Stimulated activated CD4-positive, alpha-beta T cell treated with anti-CD3 and anti-CD28 coated beads, Interleukin-15, amount 100 ng/mL, for 24 hours (primary cell): ENCODE measurements at regions not wholly inside any gene's neighbourhood (a gene's known extent, or its start where the extent isn't known, plus 50 kb on each side); places are given as distances from the start of the nearest gene placed in this dataset.

Experiments
- DNase-seq: peaks from one replicate; pipeline ENCODE4 v3.0.0-alpha.2; 2020

- no peak for DNase-seq
Measured at GRCh38 chr6:164546263-164546662, 763.1 kb downstream of the C6orf118 start.

DNA sequence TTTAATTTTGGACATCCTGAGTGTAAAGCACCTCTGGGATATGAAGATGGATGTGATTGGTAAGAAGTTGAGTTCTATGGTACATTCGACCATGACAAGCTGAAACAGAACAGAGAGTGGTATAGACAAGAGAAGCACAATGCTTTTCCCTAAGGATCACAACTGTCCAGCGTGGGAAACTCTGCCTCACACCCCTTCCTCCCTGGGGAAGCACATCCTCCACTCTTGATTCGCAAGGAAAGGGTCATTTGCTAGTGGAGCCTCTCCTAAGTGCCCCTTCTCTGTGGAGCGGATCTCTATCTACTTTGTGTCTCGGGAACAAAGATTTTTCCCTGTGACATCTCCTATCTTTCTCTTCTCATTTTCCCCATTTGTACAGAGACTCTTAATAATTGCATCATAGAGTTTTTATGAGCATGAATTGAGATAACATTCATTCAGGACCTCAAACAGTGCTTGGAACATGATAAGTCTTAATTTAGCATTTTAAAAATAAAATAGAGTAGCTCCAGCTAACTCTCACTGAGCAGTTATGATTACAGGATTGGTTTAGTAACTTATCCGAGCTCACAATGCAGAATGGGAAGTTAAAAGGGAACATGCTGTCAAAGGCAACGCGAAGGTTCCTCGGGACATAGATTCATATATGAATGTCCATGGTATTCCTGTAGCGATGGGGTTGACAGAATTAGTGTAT lies 775.2 kb downstream of the C6orf118 start:
- DNase-seq: no peak

- no peak for DNase-seq
Measured at GRCh38 chr6:164533045-164533362, 776.4 kb downstream of the C6orf118 start.

- no peak for DNase-seq
Measured at GRCh38 chr6:164532198-164533044, 777.0 kb downstream of the C6orf118 start.

DNA sequence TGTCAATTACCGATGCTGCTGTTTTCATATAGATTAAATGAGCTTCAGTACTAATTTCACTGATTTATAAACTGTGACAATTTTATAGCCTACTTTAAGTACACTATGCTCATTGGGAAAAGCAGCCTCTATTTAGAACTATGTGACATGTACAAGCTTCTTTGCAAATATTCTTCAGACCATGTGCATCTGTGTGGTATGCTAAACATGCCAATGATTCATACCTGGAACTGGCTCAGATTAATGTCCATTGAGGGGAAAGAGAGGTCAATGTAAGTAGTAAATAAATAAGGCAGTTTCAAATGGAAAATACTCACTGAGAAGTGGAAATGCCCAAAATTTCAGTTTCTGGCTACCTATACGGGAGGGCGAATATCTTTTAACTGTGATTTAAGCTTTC lies 777.7 kb downstream of the C6orf118 start:
- DNase-seq: no peak

DNA sequence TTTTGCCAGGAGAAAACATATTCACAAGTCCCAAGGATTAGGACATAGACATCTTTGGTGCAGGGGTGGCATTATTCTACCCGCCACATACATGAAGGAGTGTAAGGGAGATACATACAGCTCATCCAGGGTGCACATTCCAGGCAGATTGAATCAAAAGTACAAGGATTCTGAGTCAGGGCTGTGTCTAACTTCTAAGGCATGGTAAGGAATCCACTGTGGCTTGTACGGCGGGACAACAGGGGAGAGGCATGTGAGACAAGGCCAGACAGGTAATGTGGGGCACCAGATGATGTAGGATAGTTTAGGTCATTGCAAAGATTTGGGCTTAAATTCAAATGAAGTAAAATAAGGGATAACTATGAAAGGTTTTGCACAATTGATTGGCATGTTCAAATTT lies 780.9 kb downstream of the C6orf118 start:
- no peak for DNase-seq

GRCh38 chr6:164523087-164523654 lies 786.2 kb downstream of the C6orf118 start:
- DNase-seq: no peak

DNA sequence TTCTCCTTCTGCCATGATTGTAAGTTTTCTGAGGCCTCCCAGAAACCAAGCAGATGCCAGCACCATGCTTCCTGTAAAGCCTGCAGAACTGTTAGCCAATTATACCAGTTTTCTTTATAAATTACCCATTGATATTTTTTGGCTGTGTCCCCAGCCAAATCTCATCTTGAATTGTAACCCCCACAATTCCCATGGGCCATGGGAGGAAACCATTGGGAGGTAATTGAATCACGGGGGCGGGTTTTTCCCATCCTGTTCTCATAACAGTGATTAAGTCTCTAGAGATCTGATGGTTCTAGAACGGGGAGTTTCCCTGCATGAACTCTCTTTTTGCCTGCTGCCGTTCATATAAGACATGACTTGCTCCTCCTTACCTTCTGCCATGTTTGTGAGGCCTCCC lies 788.5 kb downstream of the C6orf118 start:
- no peak for DNase-seq

DNA sequence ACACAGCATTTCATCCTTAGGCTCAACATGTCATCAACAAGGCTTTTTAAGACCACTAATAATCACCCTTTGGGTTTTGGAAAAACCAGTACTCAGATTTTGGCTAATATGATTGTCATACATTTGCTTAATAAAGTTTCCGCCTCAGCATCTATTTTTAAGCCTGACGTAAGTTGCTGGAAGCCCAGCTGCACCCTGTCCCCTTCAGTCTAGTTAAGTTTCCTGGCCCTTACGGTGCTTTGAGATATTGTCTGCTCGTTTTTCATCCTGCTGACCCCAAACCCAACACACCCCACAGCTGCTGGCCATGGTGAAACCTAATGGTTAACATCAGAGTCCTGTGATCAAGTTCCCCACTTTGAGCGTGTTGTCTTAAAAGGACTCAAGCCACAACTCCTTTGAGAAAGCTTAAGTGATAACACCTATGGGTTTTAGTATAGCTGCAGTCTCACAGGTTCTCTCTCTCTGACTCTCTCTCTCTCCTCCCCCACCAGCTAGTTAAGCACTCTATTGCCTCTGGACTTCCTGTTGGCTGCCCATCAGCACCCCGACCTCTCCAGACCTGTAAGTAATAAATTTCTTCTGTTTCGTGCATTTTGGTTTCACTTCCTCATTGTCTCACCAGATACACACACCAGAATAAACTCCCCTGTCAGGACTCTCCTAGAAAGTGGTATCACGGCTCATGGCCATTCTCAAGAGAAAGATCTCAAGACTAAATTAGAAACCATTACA lies 802.0 kb downstream of the C6orf118 start:
- no peak for DNase-seq

DNA sequence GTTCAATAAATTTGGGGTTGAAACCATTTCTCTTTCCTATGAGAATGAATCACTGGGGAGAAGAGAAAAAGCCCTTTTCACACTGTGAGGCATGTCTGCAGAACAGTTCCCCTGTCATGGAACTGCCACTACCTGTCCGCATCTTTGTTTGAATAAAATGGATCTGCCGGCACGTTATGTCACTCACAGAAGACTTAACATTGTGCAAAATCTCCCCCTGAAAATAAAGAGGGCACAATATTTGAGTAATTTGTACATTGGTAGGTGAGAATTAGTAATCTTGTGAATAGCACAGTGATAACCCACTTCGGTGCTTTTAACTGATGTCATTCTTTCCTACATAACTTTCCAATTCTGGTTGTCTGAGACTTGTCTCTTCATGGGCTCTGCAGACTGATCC lies 804.0 kb downstream of the C6orf118 start:
- no peak for DNase-seq

DNA sequence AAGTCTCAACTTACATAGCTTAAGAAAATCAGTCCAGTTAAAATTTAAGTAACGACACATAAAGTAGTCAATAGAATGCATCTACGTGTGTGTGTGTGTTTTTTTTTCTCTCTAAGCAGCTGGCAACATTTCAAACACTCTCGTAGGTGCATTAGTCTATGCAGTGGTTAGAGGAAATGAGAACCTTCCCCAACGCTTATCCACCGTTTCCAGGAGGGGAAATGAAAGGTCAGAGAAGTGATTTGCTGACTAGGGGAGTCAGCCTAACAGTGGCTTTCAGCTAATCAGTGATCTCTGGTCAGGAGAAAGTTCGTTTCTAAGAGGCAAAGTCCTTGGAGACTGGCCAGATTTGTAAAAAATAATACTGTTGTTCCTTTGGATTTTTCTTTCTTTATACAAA lies 806.6 kb downstream of the C6orf118 start:
- no peak for DNase-seq

DNA sequence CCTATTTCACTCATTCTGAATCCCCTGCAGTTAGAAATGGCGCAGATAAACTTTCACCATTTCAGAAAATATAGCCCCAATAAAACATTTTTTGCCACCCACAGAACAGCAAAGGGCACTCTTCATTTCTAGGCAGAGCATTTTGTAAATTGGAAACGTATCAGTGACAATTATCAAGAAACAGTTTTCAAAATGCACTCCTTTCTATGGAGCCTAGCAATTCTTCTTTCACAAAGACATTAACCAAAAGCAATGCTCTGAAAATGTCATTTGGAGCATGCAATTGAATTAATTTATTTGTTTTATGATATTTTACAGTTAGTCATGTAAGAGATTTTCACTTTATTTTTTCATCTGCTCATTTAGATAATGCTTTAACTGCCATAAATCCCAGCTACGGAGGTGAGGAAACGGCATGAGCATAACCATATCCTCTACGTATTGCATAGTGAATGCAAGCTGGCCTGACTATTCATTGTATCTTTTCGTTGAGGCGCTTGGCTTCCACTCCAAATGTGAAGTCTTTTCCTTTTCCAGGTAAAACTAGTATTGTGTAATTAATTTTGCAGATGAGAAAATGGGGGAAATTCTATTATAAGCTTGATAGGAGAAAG lies 813.4 kb downstream of the C6orf118 start:
- no peak for DNase-seq

DNA sequence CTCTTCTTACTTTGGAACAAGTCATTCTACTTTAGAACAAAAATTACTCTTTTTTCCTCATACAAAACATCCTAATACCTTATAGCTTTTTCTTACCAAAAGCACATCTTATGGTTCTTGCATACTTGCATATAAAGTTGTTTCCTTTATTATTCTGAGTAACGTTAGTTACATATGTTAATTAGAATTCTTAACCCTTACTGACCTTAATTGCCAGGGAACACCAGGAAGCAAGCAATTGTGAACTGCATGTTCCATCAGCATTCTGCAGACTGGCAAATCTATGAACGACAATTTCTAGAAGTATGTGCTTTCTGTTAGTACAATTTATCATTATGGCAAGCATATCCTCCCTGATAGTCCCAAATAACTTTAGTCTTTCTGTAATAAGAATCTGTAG lies 831.0 kb downstream of the C6orf118 start:
- DNase-seq: no peak

DNA sequence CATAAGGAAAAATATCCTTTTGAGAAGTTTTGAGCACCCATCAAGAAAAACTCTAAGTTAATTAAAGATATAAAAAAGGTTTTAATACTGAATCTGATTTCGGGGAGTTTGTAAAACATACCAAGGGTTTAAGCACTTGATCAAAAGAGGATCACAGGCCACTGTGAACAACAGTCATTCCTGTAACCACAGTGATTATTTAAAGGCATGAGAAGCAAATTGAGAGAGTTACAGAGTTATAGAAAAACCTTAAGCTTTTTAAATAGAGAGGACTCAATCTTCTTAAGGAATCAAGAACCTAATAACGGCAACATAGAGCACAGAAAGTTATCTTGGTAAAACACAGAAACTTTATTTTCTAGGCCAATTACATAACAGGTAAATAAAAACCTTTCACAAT lies 831.6 kb downstream of the C6orf118 start:
- no peak for DNase-seq

DNA sequence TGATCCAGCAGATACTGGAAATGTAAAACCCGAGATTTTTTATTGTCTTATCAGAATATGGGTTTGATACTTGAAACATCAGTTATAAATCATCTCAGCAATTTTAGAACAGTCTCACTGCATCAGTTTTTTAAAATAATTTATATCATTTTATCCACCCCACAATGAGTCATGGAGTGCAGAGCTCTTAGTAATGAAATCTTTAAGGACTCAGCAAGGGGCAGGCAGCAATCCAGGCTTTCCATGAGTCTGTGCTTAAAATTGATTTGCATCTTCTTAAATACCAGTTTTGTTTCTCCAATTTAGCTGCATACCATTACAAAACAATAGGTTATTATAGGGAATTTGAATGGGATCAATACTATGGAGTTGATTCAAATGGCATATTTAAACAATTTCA lies 832.3 kb downstream of the C6orf118 start:
- no peak for DNase-seq

DNA sequence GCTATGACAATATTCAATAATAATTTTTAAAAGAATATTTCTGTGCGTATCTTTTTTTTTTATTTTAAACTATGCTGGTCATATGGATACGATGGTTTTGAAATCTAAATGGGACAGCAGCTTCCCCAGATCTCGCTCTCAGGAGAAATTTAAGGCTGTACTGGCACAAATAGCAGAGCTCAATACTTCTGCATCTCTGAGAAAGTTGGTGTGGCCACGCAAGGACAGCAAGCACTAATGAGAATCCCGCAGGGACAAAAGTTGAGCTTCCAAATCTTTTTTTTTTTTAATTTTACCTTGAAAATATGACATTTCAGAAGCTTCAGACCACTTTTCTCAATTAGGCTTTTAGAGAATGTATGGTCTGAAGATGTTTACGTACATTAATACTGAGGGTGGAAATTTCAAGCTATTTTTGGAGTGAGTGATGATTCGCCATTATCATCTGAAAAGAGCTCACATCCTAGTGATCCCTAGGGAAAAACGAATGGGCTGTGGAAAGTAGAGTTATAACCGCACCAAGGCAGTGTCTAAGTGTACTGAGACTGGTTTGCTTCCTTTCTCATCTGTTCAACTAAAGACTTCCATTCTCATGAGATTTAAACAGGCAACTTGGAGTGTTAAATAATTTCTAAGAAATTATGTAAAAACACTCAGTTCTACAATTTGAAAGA lies 840.0 kb downstream of the C6orf118 start:
- DNase-seq: no peak

- DNase-seq: no peak
Measured at GRCh38 chr6:164455835-164456234, 853.6 kb downstream of the C6orf118 start.

DNA sequence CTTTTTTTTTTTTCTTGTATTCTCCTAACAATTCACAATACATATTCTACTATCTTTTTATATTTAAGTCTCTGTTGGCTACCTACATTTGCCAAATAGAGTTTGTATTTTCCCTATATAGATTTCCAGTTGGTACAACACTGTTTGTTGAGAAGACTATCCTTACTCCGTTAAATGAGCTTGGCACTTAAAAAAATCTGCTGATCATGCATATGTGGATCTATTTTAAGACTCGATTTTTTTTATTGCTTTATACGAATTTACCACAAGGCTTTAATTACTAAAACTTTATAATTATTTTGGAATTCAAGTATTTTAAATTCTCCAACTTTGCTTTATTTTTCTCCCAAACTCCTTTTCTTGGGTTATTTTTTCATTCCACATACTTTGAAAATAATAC lies 855.6 kb downstream of the C6orf118 start:
- DNase-seq: no peak

GRCh38 chr6:164442572-164442971 lies 866.8 kb downstream of the C6orf118 start:
- no peak for DNase-seq

- DNase-seq: no peak
Measured at GRCh38 chr6:164439331-164439730, 870.1 kb downstream of the C6orf118 start.

GRCh38 chr6:164436976-164437375 lies 872.4 kb downstream of the C6orf118 start:
- no peak for DNase-seq

DNA sequence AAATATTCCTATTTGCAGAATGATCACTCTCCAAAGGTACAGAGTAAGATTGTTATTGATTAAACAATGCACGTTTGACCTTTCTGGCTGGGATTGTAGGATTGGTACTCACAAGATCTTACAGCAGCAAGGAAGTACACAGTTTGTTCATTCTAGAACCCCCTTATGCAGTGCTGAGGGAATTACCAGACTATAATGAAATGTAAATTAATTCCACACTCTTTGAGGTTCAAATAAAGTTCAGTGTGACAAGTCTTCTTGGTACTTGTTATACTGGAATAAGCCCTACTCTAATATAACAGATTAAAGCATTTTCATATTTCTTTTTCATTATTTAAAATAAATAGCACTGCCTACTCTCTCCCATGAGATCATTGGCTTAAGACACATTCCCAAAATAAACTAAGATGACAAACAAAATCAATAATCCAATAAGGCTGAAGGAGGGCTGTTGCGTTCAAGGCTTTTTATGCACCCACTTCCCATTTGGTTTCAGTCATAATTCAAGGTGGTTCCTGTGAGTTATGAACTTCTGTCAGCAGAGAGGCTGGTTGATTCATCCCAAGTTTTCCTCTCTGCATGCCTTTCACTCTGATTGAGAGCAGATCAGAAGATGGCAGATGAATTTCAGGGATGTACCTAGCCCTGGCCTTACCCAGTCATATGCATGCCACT lies 881.5 kb downstream of the C6orf118 start:
- DNase-seq: no peak
